ENCODE measurements at regions not wholly inside any gene's neighbourhood (a gene's known extent, or its start where the extent isn't known, plus 50 kb on each side); places are given as distances from the start of the nearest gene placed in this dataset.

DNA sequence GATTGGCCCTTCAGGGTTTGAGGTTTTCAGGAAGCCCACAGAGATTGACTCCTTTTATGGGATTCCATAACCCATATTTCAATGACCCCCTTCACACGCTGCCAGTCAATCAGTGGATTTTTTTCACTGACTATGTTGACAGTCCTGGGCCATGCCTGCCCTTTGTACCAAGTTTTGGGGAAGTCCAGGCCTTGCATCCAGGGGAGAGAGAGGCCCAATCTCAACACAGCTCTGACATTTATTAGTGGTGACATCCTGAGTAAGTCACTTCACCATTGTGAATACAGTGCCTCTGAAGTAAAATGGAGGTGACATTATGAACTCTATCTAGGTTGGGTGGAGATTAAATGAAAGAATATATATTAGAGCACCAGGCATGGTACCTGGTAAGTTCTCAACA is 181.1 kb downstream of the NUFIP1 start:
- no peak overlapping the region for H3K4ac ChIP-seq (replicated peaks; ENCODE audit: insufficient read length, low read depth, low read length)
- H3K36me3 ChIP-seq (ENCODE audit: control insufficient read depth in 2 of 4, insufficient read depth in 4 of 4, low read length in 3 of 4): no peaks in the 10 kb centered on the region
- no peak overlapping the region for H3K4me3 ChIP-seq (ENCODE audit: extremely low read depth in 1 of 4, insufficient read depth in 2 of 4, low read depth in 3 of 4, low read length in 4 of 4)
- TF ChIP-seq TBP (IDR thresholded peaks at IDR 0.05; ENCODE audit: low read depth, low read length): no peak
- no peak for TF ChIP-seq BCL11A (IDR thresholded peaks at IDR 0.05; ENCODE audit: low read depth in 2 of 2, low read length in 2 of 2)
- no peak for TF ChIP-seq SAP30 (IDR thresholded peaks at IDR 0.05; ENCODE audit: insufficient read depth, insufficient replicate concordance, low read length)
- TF ChIP-seq EP300 (IDR thresholded peaks at IDR 0.05; ENCODE audit: borderline replicate concordance in 1 of 2, low read depth in 2 of 2, low read length in 2 of 2): no peak
- no peak for TF ChIP-seq SIRT6 (IDR thresholded peaks at IDR 0.05; ENCODE audit: low read length)
- no peak for TF ChIP-seq CBX8 (IDR thresholded peaks at IDR 0.05; ENCODE audit: borderline replicate concordance, low read depth, low read length)
- no peak for TF ChIP-seq KDM4A (IDR thresholded peaks at IDR 0.05; ENCODE audit: low read depth, low read length, severe bottlenecking)
- TF ChIP-seq, protein P1, sequence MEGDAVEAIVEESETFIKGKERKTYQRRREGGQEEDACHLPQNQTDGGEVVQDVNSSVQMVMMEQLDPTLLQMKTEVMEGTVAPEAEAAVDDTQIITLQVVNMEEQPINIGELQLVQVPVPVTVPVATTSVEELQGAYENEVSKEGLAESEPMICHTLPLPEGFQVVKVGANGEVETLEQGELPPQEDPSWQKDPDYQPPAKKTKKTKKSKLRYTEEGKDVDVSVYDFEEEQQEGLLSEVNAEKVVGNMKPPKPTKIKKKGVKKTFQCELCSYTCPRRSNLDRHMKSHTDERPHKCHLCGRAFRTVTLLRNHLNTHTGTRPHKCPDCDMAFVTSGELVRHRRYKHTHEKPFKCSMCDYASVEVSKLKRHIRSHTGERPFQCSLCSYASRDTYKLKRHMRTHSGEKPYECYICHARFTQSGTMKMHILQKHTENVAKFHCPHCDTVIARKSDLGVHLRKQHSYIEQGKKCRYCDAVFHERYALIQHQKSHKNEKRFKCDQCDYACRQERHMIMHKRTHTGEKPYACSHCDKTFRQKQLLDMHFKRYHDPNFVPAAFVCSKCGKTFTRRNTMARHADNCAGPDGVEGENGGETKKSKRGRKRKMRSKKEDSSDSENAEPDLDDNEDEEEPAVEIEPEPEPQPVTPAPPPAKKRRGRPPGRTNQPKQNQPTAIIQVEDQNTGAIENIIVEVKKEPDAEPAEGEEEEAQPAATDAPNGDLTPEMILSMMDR (IDR thresholded peaks at IDR 0.05; ENCODE audit: control extremely low read depth in 1 of 3, insufficient read depth in 1 of 3, low read depth in 1 of 3, low read length in 3 of 3): no peak
- TF ChIP-seq SP1 (IDR thresholded peaks at IDR 0.05; ENCODE audit: low read depth, low read length): no peak
- TF ChIP-seq, protein P2, sequence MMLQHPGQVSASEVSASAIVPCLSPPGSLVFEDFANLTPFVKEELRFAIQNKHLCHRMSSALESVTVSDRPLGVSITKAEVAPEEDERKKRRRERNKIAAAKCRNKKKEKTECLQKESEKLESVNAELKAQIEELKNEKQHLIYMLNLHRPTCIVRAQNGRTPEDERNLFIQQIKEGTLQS (IDR thresholded peaks at IDR 0.05; ENCODE audit: insufficient read depth, low read depth, low read length): no peak
- TF ChIP-seq RBBP5 (IDR thresholded peaks at IDR 0.05; ENCODE audit: borderline replicate concordance, low read depth, low read length): no peak
- H3K27ac ChIP-seq (ENCODE audit: low read depth, low read length): no peak overlapping the region
- no peak overlapping the region for H3K4me2 ChIP-seq (ENCODE audit: insufficient read depth in 1 of 2, low read depth in 2 of 2, low read length in 2 of 2)
- WGBS, 2 experiments (ENCODE audit: extremely low coverage in 1 of 2, insufficient coverage in 1 of 2, insufficient read length in 1 of 2, insufficient replicate concordance in 2 of 2, low coverage in 1 of 2, low lambda C conversion rate in 2 of 2, missing lambda C conversion rate in 1 of 2): 45% methylated on average over 1 of the region's 1 CpG; no CpG with 5 or more reads in 1 of the 2 experiments
- no peak overlapping the region for H2BK12ac ChIP-seq (ENCODE audit: low read depth, low read length)
- H3K79me1 ChIP-seq (ENCODE audit: low read depth, low read length): no peaks in the 10 kb centered on the region
- H3K27me3 ChIP-seq (replicated peaks in 1 of 4; ENCODE audit: control insufficient read depth in 3 of 4, extremely low read depth in 1 of 4, insufficient read depth in 3 of 4, low read length in 3 of 4): no peaks in the 10 kb centered on the region
- no peak overlapping the region for H2BK20ac ChIP-seq (ENCODE audit: low read length)
- no peak overlapping the region for H4K5ac ChIP-seq (ENCODE audit: insufficient read length, low read depth, low read length)
- H3K56ac ChIP-seq (replicated peaks; ENCODE audit: insufficient read length, low read depth, low read length): no peak overlapping the region
- CTCF ChIA-PET (ENCODE audit: partially characterized antibody): interaction anchor here (0.9 to 1.7 kb wide), 3 partner anchors 10 to 234 kb away, joined by 3 to 4 read pairs (median 3); no protein-coding TSS in a partner anchor
- no peak overlapping the region for H3K18ac ChIP-seq (ENCODE audit: extremely low read depth, low read length)
- H2AFZ ChIP-seq (ENCODE audit: low read length): no peak overlapping the region
- H4K8ac ChIP-seq (ENCODE audit: extremely low read depth, insufficient read depth, low read length): no peak overlapping the region
- no peak overlapping the region for H3K14ac ChIP-seq (ENCODE audit: insufficient read length)
- H4K91ac ChIP-seq (replicated peaks; ENCODE audit: insufficient read length, low read length): no peak overlapping the region
- no peak for DNase-seq (ENCODE audit: low read depth in 1 of 2, low spot score in 2 of 2)
- no peaks in the 10 kb centered on the region for H3K4me1 ChIP-seq (replicated peaks in 1 of 4; ENCODE audit: control insufficient read depth in 3 of 4, insufficient read depth in 4 of 4, low read length in 3 of 4)
- no peak overlapping the region for H2BK15ac ChIP-seq (ENCODE audit: low read length)
- H3K9me3 ChIP-seq (ENCODE audit: insufficient read depth in 2 of 2, low read depth in 1 of 2, low read length in 1 of 2): no peaks in the 10 kb centered on the region
- no peaks in the 10 kb centered on the region for H4K20me1 ChIP-seq (replicated peaks in 1 of 2; ENCODE audit: control insufficient read depth in 1 of 2, insufficient read depth in 2 of 2, low read length in 2 of 2)
- FAIRE-seq: no peak
- H3K79me2 ChIP-seq (ENCODE audit: control insufficient read depth in 1 of 2, insufficient read depth in 2 of 2, low read length in 2 of 2): no peaks in the 10 kb centered on the region
- POLR2A ChIA-PET (ENCODE audit: partially characterized antibody): no interaction called here
- no peak overlapping the region for H3K9ac ChIP-seq (replicated peaks in 1 of 4; ENCODE audit: extremely low read depth in 1 of 4, low read depth in 3 of 4, low read length in 3 of 4)
- no peak overlapping the region for H2BK5ac ChIP-seq (ENCODE audit: low read depth, low read length)
- H2AK5ac ChIP-seq (ENCODE audit: low read depth, low read length): no peak overlapping the region
- H3K23ac ChIP-seq (ENCODE audit: insufficient read length): no peak overlapping the region
- no peak overlapping the region for H2BK120ac ChIP-seq (replicated peaks; ENCODE audit: low read depth, low read length)
- no peaks in the 10 kb centered on the region; the same call in 1 of the 2 replicates for H3K23me2 ChIP-seq (ENCODE audit: low read depth, low read length)
